ENCODE measurements at regions not wholly inside any gene's neighbourhood (a gene's known extent, or its start where the extent isn't known, plus 50 kb on each side); places are given as distances from the start of the nearest gene placed in this dataset.

- TF ChIP-seq CTCF (IDR thresholded peaks at IDR 0.05; ENCODE audit: low read depth, low read length, poor library complexity, severe bottlenecking) (no peak), EZH2phosphoT487 (IDR thresholded peaks at IDR 0.05; ENCODE audit: borderline replicate concordance, low read length) (no peak)
Measured at GRCh38 chr3:146974001-146974400, 368.9 kb upstream of the PLSCR5 start.

All from DOHH2 (cell line).